ENCODE measurements at regions not wholly inside any gene's neighbourhood (a gene's known extent, or its start where the extent isn't known, plus 50 kb on each side); places are given as distances from the start of the nearest gene placed in this dataset.

DNA sequence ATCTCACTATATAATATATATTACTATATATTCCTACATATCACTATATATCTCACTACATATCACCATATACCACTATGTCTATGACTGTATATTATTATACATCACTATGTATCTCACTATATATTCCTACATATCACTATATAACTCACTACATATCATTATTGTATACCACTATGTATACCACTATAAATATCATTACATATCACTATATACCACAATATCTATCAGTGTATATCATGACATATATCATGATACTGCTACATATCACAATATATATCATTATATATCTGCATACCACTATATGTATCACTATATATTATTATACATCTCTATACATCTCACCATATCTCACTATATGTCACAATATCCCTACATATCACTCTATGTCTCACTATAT lies 121.5 kb downstream of the ASCL4 start:
- Histone ChIP-seq H3K27ac (ENCODE audit: low read depth, low read length) (no peak overlapping the region), H3K9me3 (ENCODE audit: low read length) (no peaks in the 10 kb centered on the region), H3K27me3 (ENCODE audit: insufficient read depth, low read length, poor library complexity, severe bottlenecking) (no peaks in the 10 kb centered on the region), H3K36me3 (ENCODE audit: insufficient read depth, low read length) (no peaks in the 10 kb centered on the region), H3K4me3 (ENCODE audit: low read length) (no peak overlapping the region), H3K4me1 (ENCODE audit: insufficient read depth, low read length) (no peaks in the 10 kb centered on the region)
- Mint-ChIP-seq H3K9me3 (no peaks in the 10 kb centered on the region), H3K27me3 (peaks cover 8 to 48% of the 10 kb centered on the region in 2 donors), H3K4me3 (no peak overlapping the region), H3K27ac (no peak overlapping the region), H3K36me3 (no peaks in the 10 kb centered on the region), H3K4me1 (no peaks in the 10 kb centered on the region)
- POLR2A ChIA-PET: no interaction called here
- DNase-seq: no peak
- CTCF ChIA-PET: no interaction called here

DNA sequence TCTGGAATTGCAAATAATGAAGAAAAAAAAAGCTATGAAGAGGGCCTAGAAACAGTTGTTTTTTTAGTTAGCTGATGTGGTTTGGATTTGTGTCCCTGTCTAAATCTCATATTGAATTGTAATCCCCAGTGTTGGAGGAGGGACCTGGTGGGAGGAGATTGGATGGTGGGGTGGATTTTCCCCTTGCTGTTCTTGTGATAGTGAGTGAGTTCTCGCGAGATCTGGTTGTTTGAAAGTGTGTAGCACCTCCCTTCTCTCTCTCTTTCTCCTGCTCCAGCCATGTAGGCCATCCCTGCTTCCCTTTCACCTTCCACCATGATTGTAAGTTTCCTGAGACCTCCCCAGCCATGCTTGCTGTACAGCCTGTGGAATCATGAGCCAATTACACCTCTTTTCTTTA lies 126.1 kb downstream of the ASCL4 start:
- Histone ChIP-seq H3K36me3 (ENCODE audit: insufficient read depth, low read length) (no peaks in the 10 kb centered on the region), H3K4me1 (ENCODE audit: insufficient read depth, low read length) (peaks cover 4% of the 10 kb centered on the region), H3K27ac (ENCODE audit: low read depth, low read length) (no peak overlapping the region), H3K4me3 (ENCODE audit: low read length) (no peak overlapping the region), H3K27me3 (ENCODE audit: insufficient read depth, low read length, poor library complexity, severe bottlenecking) (no peaks in the 10 kb centered on the region), H3K9me3 (ENCODE audit: low read length) (no peaks in the 10 kb centered on the region)
- ChIA-PET POLR2A (no interaction called here), CTCF (no interaction called here)
- H3K36me3 Mint-ChIP-seq: no peaks in the 10 kb centered on the region
- no peak overlapping the region for H3K4me3 Mint-ChIP-seq
- H3K27me3 Mint-ChIP-seq: peaks cover 14 to 63% of the 10 kb centered on the region in 2 donors
- DNase-seq: no peak
- peaks cover 0 to 2% (median 0%) of the 10 kb centered on the region in 5 donors for H3K9me3 Mint-ChIP-seq
- peaks cover 7 to 10% (median 7%) of the 10 kb centered on the region in 3 donors for H3K4me1 Mint-ChIP-seq
- H3K27ac Mint-ChIP-seq: no peak overlapping the region

DNA sequence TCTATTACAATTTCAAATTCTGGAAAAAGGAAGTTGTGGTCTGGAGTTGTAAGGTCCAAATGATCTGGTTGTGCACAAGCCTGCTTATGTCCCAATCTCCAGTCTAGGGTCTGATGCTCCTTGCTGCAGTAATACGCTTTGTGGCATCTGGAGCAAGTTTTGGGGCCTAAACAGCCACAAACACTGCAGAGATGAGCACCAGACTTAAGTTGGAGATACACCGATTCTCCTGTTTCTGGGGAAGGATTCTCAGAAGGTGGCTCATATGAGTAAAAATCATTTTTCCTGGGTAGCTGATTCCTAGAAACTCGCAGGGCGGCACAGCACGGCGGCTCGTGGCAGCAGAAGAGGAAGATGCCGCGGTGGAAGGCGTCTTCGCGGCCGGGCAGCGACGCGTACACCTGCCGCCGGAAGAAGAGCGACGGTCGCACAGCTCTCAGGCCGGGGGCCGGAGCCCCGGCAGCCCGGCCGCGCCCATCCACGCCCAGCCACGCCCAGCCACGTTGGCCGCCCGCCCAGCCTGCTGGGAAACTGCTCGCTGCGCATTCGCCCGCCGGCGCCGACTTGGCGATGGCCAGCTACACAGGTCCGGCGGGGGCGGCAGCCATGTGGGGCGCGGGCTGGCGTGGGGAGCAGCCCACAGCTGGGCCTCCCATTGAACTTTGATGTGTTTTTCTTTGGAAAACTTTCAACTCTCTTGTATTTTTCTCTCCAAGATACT lies 129.0 kb downstream of the ASCL4 start:
- Histone ChIP-seq H3K27me3 (ENCODE audit: insufficient read depth, low read length, poor library complexity, severe bottlenecking) (peaks cover 10% of the 10 kb centered on the region), H3K9me3 (ENCODE audit: low read length) (no peaks in the 10 kb centered on the region), H3K27ac (ENCODE audit: low read depth, low read length) (peak overlapping the region; percentile 38), H3K4me1 (ENCODE audit: insufficient read depth, low read length) (peaks cover 4% of the 10 kb centered on the region), H3K36me3 (ENCODE audit: insufficient read depth, low read length) (no peaks in the 10 kb centered on the region), H3K4me3 (ENCODE audit: low read length) (no peak overlapping the region)
- Mint-ChIP-seq H3K27ac (no peak overlapping the region), H3K4me3 (peak overlapping the region in 6 of 7 donors; percentile 37 to 61 (median 52)), H3K36me3 (no peaks in the 10 kb centered on the region), H3K9me3 (peaks cover 0 to 2% (median 0%) of the 10 kb centered on the region in 5 donors), H3K4me1 (peaks cover 7 to 10% (median 7%) of the 10 kb centered on the region in 3 donors), H3K27me3 (peaks cover 20 to 86% of the 10 kb centered on the region in 2 donors)
- CTCF ChIA-PET: no interaction called here
- POLR2A ChIA-PET: no interaction called here
- no peak for DNase-seq

DNA sequence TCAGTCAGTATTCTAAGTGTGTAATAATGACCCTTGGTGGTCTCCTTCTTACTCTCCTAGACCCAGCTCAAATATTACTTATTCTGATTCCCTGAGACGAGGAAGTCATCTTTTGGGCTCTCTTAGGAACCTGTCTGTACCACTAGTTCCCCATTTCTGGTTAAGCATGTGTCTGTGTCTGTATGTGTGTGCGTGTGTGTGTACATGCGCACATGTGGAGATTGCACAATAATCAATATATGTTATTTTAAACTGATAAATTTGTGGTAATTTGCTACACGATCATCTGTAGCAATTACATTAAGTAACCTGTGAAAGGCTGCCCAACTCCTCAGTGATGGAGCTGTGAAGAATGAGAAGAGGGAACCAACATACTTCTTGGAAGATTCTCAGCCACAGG lies 132.2 kb downstream of the ASCL4 start:
- no peak overlapping the region for H3K27ac ChIP-seq (ENCODE audit: low read depth, low read length)
- ChIA-PET CTCF (no interaction called here), POLR2A (no interaction called here)
- H3K4me3 ChIP-seq (ENCODE audit: low read length): no peak overlapping the region
- peaks cover 7 to 10% (median 7%) of the 10 kb centered on the region in 3 donors for H3K4me1 Mint-ChIP-seq
- H3K27ac Mint-ChIP-seq: no peak overlapping the region
- H3K4me1 ChIP-seq (ENCODE audit: insufficient read depth, low read length): peaks cover 4% of the 10 kb centered on the region
- no peaks in the 10 kb centered on the region for H3K36me3 Mint-ChIP-seq
- no peaks in the 10 kb centered on the region for H3K36me3 ChIP-seq (ENCODE audit: insufficient read depth, low read length)
- H3K9me3 ChIP-seq (ENCODE audit: low read length): no peaks in the 10 kb centered on the region
- H3K9me3 Mint-ChIP-seq: peaks cover 0 to 2% (median 0%) of the 10 kb centered on the region in 5 donors
- peaks cover 26 to 87% of the 10 kb centered on the region in 2 donors for H3K27me3 Mint-ChIP-seq
- H3K4me3 Mint-ChIP-seq: no peak overlapping the region
- no peak for DNase-seq
- H3K27me3 ChIP-seq (ENCODE audit: insufficient read depth, low read length, poor library complexity, severe bottlenecking): peaks cover 16% of the 10 kb centered on the region

DNA sequence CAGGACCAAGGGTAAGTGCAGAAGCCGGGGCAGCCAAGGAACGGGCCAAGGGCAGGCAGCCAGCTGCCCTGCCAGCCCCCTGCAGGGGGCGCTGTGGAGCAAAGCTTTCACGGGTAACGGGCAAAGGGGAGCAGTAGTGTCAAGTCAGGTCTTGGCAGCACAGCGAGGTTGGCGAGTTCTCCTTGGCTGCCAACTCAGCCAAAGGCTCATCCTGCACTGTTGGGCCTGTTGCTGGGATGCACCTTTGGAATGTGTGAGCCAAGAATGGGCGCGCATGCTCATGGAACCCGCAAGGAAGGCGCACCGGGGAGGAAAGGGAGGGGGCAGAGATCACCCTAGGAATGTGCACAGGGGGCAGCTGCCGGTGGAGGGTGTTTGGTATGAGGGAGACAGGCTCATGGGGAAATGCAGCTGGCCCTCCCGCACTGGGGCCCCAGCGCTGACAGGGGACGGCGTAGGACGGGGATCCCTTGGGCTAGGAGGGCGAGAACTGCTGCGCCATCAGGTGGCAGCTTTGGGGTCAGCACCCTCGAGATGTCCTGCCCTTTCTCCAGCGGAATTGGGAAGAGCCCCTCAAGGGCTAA lies 138.0 kb downstream of the ASCL4 start:
- no peaks in the 10 kb centered on the region for H3K36me3 Mint-ChIP-seq
- no peak overlapping the region for H3K27ac ChIP-seq (ENCODE audit: low read depth, low read length)

DNA sequence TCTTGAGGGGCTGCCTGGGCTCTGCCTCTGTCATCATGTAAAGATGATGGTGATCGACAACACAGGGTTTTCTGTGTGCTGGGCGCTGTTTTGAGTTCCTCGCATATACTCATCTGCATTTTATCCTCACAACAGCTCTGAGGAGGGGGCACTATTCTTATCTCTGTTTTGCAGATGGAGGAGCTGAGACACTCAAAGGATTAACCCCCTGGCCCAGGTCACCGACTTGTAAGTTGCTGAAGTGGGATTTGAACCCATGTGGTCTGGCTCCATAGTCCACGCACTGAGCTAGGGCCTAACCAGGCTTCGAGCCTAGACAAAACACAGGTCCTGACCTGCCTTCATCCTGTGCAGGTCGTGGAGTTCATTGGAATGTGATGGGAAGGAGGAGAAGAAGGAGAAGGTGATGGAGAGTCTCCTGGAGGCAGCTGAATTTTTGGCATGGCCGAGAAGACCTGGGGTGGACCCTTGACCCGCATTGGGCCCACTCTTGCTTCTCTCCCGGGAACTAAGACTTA lies 140.0 kb downstream of the ASCL4 start:
- peaks cover 2 to 10% (median 9%) of the 10 kb centered on the region in 3 donors for H3K4me1 Mint-ChIP-seq
- no peak overlapping the region for H3K4me3 ChIP-seq (ENCODE audit: low read length)
- CTCF ChIA-PET: no interaction called here
- no peaks in the 10 kb centered on the region for H3K36me3 Mint-ChIP-seq
- H3K27ac Mint-ChIP-seq: no peak overlapping the region
- no peaks in the 10 kb centered on the region for H3K9me3 Mint-ChIP-seq
- H3K36me3 ChIP-seq (ENCODE audit: insufficient read depth, low read length): no peaks in the 10 kb centered on the region
- no peak overlapping the region for H3K27ac ChIP-seq (ENCODE audit: low read depth, low read length)
- H3K4me3 Mint-ChIP-seq: no peak overlapping the region
- H3K27me3 ChIP-seq (ENCODE audit: insufficient read depth, low read length, poor library complexity, severe bottlenecking): peaks cover 9% of the 10 kb centered on the region
- POLR2A ChIA-PET: no interaction called here
- H3K4me1 ChIP-seq (ENCODE audit: insufficient read depth, low read length): no peaks in the 10 kb centered on the region
- H3K27me3 Mint-ChIP-seq: peaks cover 38 to 61% of the 10 kb centered on the region in 2 donors
- no peaks in the 10 kb centered on the region for H3K9me3 ChIP-seq (ENCODE audit: low read length)
- DNase-seq: no peak

More for the DNA sequence above, 138.0 kb downstream of the ASCL4 start:
- H3K27me3 Mint-ChIP-seq: peaks cover 42 to 66% of the 10 kb centered on the region in 2 donors
- Histone ChIP-seq H3K4me3 (ENCODE audit: low read length) (peak overlapping the region; percentile 41), H3K4me1 (ENCODE audit: insufficient read depth, low read length) (no peaks in the 10 kb centered on the region), H3K36me3 (ENCODE audit: insufficient read depth, low read length) (no peaks in the 10 kb centered on the region), H3K9me3 (ENCODE audit: low read length) (no peaks in the 10 kb centered on the region), H3K27me3 (ENCODE audit: insufficient read depth, low read length, poor library complexity, severe bottlenecking) (peaks cover 13% of the 10 kb centered on the region)
- no peaks in the 10 kb centered on the region for H3K9me3 Mint-ChIP-seq
- peaks cover 2 to 10% (median 9%) of the 10 kb centered on the region in 3 donors for H3K4me1 Mint-ChIP-seq
- H3K4me3 Mint-ChIP-seq: peak overlapping the region in 5 of 7 donors; percentile 20 to 71 (median 70)
- POLR2A ChIA-PET: no interaction called here
- DNase-seq: peak; percentile 11 to 49 (median 32)
- CTCF ChIA-PET: no interaction called here
- H3K27ac Mint-ChIP-seq: peak overlapping the region in 1 of 8 donors; percentile 75

DNA sequence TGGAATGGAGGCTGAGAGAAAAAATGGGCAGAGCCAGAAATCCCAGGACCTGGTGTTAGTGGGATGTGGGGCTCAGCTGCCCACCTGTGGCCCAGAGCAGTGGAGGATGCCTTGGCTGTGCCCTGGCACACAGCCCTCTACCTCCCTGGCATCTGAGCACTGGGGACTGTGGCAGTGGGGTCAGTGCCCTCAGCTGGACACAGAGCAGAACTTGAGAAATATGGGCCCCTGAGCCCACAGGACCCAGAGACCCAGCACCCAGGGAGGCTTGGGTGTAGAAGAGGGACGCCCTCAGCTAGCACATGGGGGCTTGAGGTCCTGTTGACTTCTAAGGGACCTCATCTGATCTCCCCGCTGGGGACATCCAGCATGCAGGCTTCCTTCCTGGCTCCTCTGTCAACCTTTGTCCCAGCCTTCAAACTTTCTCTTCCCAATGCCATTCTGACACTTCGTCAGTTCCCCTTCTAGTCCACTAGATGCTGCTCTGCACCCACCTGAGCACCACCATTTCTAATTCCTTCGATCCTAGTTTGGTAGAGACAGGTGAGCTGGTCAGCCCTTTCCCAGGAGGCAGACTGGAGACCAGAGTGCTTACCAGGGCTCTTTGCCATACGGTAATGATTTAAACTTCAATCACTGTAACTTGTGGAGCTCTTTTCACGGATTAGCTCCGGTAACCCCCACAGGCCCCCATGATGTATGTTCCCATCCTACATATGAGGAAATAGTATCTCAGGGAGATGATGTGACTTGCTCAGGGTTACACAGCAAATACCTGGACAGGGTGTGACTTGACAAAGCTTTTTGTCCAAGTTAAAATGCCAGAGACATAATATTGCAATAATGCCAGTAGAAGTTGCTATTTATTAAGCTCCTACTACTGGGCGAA lies 143.7 kb downstream of the ASCL4 start:
- Histone ChIP-seq H3K27me3 (ENCODE audit: insufficient read depth, low read length, poor library complexity, severe bottlenecking) (no peaks in the 10 kb centered on the region), H3K9me3 (ENCODE audit: low read length) (no peaks in the 10 kb centered on the region), H3K27ac (ENCODE audit: low read depth, low read length) (no peak overlapping the region), H3K36me3 (ENCODE audit: insufficient read depth, low read length) (no peaks in the 10 kb centered on the region), H3K4me1 (ENCODE audit: insufficient read depth, low read length) (no peaks in the 10 kb centered on the region), H3K4me3 (ENCODE audit: low read length) (no peak overlapping the region)
- Mint-ChIP-seq H3K27ac (no peak overlapping the region), H3K4me3 (no peak overlapping the region), H3K27me3 (peaks cover 23 to 53% of the 10 kb centered on the region in 2 donors), H3K4me1 (no peaks in the 10 kb centered on the region), H3K9me3 (no peaks in the 10 kb centered on the region), H3K36me3 (no peaks in the 10 kb centered on the region)
- DNase-seq: no peak
- CTCF ChIA-PET: no interaction called here
- POLR2A ChIA-PET: no interaction called here

DNA sequence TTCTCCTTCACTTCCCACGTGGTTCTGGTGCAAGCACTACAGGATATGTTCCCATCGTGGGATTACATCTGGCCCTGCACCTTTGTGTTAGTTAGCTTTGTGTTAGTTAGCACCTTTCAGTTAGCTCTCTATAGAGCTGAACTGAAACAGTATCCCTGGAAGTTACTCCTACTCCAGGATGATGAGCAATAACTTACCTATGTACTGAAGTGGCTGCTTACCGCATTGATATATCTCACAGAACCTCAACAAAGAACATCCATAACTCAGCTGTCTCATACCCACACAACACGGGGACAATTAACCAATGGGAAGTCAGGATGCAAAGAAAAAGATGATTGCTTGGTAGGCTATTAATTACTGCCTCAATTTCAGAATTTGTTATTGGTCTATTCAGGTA lies 146.6 kb downstream of the ASCL4 start:
- H3K27ac Mint-ChIP-seq: no peak overlapping the region
- no peaks in the 10 kb centered on the region for H3K9me3 Mint-ChIP-seq
- DNase-seq: no peak
- Histone ChIP-seq H3K4me1 (ENCODE audit: insufficient read depth, low read length) (no peaks in the 10 kb centered on the region), H3K9me3 (ENCODE audit: low read length) (no peaks in the 10 kb centered on the region), H3K4me3 (ENCODE audit: low read length) (no peak overlapping the region), H3K27me3 (ENCODE audit: insufficient read depth, low read length, poor library complexity, severe bottlenecking) (no peaks in the 10 kb centered on the region), H3K36me3 (ENCODE audit: insufficient read depth, low read length) (no peaks in the 10 kb centered on the region), H3K27ac (ENCODE audit: low read depth, low read length) (no peak overlapping the region)
- no peaks in the 10 kb centered on the region for H3K36me3 Mint-ChIP-seq
- H3K4me3 Mint-ChIP-seq: no peak overlapping the region
- ChIA-PET CTCF (no interaction called here), POLR2A (no interaction called here)
- peaks cover 18 to 36% of the 10 kb centered on the region in 2 donors for H3K27me3 Mint-ChIP-seq
- H3K4me1 Mint-ChIP-seq: no peaks in the 10 kb centered on the region
